GM23338 (cell line): ENCODE measurements at regions not wholly inside any gene's neighbourhood (a gene's known extent, or its start where the extent isn't known, plus 50 kb on each side); places are given as distances from the start of the nearest gene placed in this dataset.

Experiments
- CTCF ChIP-seq, 2 experiments: fragments of 200-600 bp in 1 of 2; sonication (generic) in 1 of 2; conservative IDR thresholded peaks; 2 replicates each; pipeline versions ENCODE4 v1.5.1 to v1.6.1; 2016 to 2017; ENCODE audit warnings: antibody characterized with exemption in 2 of 2, low read depth in 2 of 2, mild to moderate bottlenecking in 2 of 2, moderate library complexity in 1 of 2
- EZH2 ChIP-seq: fragments of 200-600 bp; sonication (generic); IDR thresholded peaks from one replicate; pipeline ENCODE4 v1.8.0; 2017; ENCODE audit warnings: antibody characterized with exemption, mild to moderate bottlenecking, low read depth; ENCODE audit not compliant: unreplicated experiment
- JUNB ChIP-seq: IDR thresholded peaks from one replicate; pipeline ENCODE4 v1.6.1; 2016; ENCODE audit warnings: antibody characterized with exemption; ENCODE audit not compliant: unreplicated experiment
- POLR2AphosphoS5 ChIP-seq: IDR thresholded peaks from 2 replicates; pipeline ENCODE4 v1.6.1; 2016; ENCODE audit warnings: antibody characterized with exemption, low read depth
- REST ChIP-seq: IDR thresholded peaks from one replicate; pipeline ENCODE4 v1.6.1; 2018; ENCODE audit warnings: antibody characterized with exemption; ENCODE audit not compliant: unreplicated experiment
- ZNF331 ChIP-seq: fragments of 250-450 bp; sonication (Bioruptor Pico); IDR thresholded peaks from 2 replicates; pipeline ENCODE4 v1.5.0; 2020; ENCODE audit warnings: low read depth, mild to moderate bottlenecking, moderate library complexity

GRCh38 chr4:4618847-4619246 is 77.0 kb upstream of the STX18 start:
- TF ChIP-seq EZH2 (no peak), REST (no peak), CTCF (conservative IDR thresholded peaks at IDR 0.05; ENCODE audit: low read depth in 2 of 2) (no peak), POLR2AphosphoS5 (no peak), JUNB (no peak), ZNF331 (CRISPR knock-in tag) (no peak)
